ENCODE measurements at regions not wholly inside any gene's neighbourhood (a gene's known extent, or its start where the extent isn't known, plus 50 kb on each side); places are given as distances from the start of the nearest gene placed in this dataset.

DNA sequence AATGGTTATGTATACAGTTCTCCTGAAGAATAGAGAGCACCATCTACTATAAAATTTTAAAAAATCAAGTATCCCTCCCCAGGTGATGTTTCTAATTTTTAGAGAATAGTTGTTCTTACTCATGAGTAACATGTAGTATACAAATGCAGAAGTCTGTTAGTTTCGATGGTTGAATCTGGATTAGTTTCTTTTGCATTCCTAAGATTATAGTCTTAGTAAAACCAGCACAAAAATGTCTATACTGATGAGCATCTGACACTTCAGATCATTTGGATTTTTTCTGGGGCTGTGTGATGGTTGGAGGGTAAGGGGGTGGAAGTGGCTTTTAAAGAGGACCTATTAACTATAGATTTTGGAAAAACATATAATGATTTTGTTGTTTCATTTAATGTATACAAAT lies 167.3 kb upstream of the SGO1 start:
- Mint-ChIP-seq H3K9me3 (no peaks in the 10 kb centered on the region), H3K27me3 (no peaks in the 10 kb centered on the region), H3K36me3 (no peaks in the 10 kb centered on the region), H3K27ac (no peak overlapping the region), H3K4me3 (no peak overlapping the region), H3K4me1 (ENCODE audit: unreplicated experiment) (no peaks in the 10 kb centered on the region)
- no peak for DNase-seq (ENCODE audit: extremely low spot score, unreplicated experiment)
- TF ChIP-seq, protein P1, sequence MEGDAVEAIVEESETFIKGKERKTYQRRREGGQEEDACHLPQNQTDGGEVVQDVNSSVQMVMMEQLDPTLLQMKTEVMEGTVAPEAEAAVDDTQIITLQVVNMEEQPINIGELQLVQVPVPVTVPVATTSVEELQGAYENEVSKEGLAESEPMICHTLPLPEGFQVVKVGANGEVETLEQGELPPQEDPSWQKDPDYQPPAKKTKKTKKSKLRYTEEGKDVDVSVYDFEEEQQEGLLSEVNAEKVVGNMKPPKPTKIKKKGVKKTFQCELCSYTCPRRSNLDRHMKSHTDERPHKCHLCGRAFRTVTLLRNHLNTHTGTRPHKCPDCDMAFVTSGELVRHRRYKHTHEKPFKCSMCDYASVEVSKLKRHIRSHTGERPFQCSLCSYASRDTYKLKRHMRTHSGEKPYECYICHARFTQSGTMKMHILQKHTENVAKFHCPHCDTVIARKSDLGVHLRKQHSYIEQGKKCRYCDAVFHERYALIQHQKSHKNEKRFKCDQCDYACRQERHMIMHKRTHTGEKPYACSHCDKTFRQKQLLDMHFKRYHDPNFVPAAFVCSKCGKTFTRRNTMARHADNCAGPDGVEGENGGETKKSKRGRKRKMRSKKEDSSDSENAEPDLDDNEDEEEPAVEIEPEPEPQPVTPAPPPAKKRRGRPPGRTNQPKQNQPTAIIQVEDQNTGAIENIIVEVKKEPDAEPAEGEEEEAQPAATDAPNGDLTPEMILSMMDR (conservative IDR thresholded peaks at IDR 0.05): no peak

DNA sequence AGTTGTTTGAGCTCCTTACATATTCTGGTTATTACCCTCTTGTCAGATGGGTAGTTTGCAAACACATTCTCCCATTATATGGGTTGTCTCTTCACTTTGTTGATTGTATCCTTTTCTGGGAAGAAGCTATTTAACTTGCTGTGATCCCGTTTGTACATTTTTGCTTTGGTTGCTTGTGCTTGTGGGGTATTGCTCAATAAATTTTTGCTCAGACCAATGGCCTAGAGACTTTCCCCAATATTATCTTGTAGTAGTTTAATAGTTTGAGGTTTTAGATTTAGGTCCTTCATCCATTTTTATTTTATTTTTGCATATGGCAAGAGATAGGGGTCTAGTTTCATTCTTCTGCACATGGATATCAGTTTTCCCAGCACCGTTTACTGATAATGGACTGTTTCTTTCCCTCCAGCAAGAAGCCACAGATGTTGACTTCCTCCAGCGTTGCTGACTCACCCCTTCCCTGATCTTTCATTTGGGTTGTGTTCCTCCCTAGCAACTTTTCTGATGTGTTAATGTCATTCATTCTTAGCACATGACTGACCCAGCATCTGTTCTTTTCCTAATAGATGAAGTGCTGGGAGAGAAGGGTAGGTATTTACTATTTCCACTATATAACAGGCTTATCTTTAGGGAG lies 166.7 kb upstream of the SGO1 start:
- Mint-ChIP-seq H3K36me3 (no peaks in the 10 kb centered on the region), H3K4me1 (ENCODE audit: unreplicated experiment) (no peaks in the 10 kb centered on the region), H3K27me3 (no peaks in the 10 kb centered on the region), H3K27ac (no peak overlapping the region), H3K4me3 (no peak overlapping the region), H3K9me3 (no peaks in the 10 kb centered on the region)
- DNase-seq (ENCODE audit: extremely low spot score, unreplicated experiment): no peak
- TF ChIP-seq, protein P1 (conservative IDR thresholded peaks at IDR 0.05): no peak

DNA sequence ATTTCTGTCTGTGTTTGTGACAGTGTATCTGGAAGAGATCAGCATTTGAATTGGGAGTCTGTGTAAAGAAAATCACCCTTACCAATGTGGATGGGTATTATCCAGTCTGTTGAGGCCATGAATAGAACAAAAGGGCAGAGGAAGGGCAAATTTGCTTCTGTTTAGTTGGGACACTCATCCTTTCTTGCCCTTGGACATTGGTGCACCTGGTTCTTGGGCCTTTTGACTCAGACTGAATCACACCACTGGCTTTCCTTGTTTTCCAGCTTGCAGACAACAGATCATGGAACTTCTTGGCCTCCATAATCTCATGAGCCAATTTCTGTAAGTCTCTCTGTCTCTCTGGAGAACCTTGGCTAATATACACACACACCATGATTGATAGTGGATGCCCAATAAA lies 164.4 kb upstream of the SGO1 start:
- Mint-ChIP-seq H3K36me3 (no peaks in the 10 kb centered on the region), H3K9me3 (no peaks in the 10 kb centered on the region), H3K4me1 (ENCODE audit: unreplicated experiment) (no peaks in the 10 kb centered on the region), H3K27ac (no peak overlapping the region), H3K4me3 (no peak overlapping the region), H3K27me3 (no peaks in the 10 kb centered on the region)
- TF ChIP-seq, protein P1 (conservative IDR thresholded peaks at IDR 0.05): no peak
- DNase-seq (ENCODE audit: extremely low spot score, unreplicated experiment): no peak

DNA sequence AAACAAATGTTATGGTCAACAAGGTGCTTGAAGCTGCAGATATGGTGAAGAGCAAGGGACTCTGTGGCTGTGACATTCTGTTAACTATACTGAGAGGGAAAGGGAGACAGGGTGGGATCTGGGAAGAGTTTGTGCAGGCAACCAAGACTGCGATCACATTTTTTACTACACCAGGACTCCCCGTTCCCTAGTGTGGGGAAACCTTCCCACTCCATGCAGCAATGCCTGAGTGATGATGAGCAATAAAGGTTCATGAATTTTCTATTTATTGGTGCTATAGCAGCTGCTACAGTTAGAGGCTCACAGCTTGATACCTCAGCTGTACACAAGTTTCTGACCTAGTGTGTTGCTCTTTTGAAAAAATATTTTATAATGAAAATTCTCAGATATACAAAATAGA lies 160.9 kb upstream of the SGO1 start:
- no peaks in the 10 kb centered on the region for H3K36me3 Mint-ChIP-seq
- TF ChIP-seq, protein P1 (conservative IDR thresholded peaks at IDR 0.05): no peak
- no peaks in the 10 kb centered on the region for H3K4me1 Mint-ChIP-seq (ENCODE audit: unreplicated experiment)
- H3K4me3 Mint-ChIP-seq: no peak overlapping the region
- no peaks in the 10 kb centered on the region for H3K9me3 Mint-ChIP-seq
- H3K27me3 Mint-ChIP-seq: peaks cover 3% of the 10 kb centered on the region
- no peak for DNase-seq (ENCODE audit: extremely low spot score, unreplicated experiment)
- no peak overlapping the region for H3K27ac Mint-ChIP-seq

DNA sequence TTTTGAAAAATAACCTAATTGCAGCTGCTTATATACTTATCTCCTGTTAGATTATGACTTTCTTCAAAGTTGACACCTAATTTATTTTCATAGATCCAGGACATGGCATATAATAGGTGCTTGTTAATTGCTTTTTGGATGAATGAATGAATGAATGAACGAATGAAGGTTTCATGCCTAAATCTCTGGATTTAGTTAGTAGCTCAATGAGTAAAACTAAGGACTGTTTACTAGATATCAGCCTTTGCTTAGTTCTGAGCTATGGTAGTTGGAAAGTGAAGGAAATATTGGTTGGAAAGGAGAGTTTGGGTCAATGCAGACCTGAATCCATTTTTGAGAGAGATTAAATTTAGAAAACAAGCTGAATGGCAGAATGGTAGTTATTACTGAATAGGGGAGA lies 160.4 kb upstream of the SGO1 start:
- H3K27me3 Mint-ChIP-seq: peaks cover 3% of the 10 kb centered on the region
- H3K27ac Mint-ChIP-seq: no peak overlapping the region
- H3K4me1 Mint-ChIP-seq (ENCODE audit: unreplicated experiment): no peaks in the 10 kb centered on the region
- no peak overlapping the region for H3K4me3 Mint-ChIP-seq
- H3K9me3 Mint-ChIP-seq: no peaks in the 10 kb centered on the region
- no peak for DNase-seq (ENCODE audit: extremely low spot score, unreplicated experiment)
- TF ChIP-seq, protein P1 (conservative IDR thresholded peaks at IDR 0.05): no peak
- no peaks in the 10 kb centered on the region for H3K36me3 Mint-ChIP-seq
